KMS-11 (cell line): ENCODE measurements at regions not wholly inside any gene's neighbourhood (a gene's known extent, or its start where the extent isn't known, plus 50 kb on each side); places are given as distances from the start of the nearest gene placed in this dataset.

ENCODE experiments used
- H2AFZ ChIP-seq: fragments of 200-600 bp; sonication (generic); 2 replicates; pipeline ENCODE4 v1.6.1; 2016; ENCODE audit warnings: antibody characterized with exemption, mixed run types, low read depth
- H3K27ac ChIP-seq: fragments of 200-600 bp; sonication (generic); 2 replicates; pipeline ENCODE4 v1.6.1; 2016; ENCODE audit warnings: mild to moderate bottlenecking, mixed run types
- H3K27me3 ChIP-seq: fragments of 200-600 bp; sonication (generic); 2 replicates; pipeline ENCODE4 v1.6.1; 2017; ENCODE audit warnings: mild to moderate bottlenecking, low read depth, mixed run types, moderate library complexity; ENCODE audit not compliant: insufficient read depth
- H3K36me3 ChIP-seq: fragments of 200-600 bp; sonication (generic); 2 replicates; pipeline ENCODE4 v1.6.1; 2017; ENCODE audit warnings: mild to moderate bottlenecking, mixed run types; ENCODE audit not compliant: insufficient read depth
- H3K4me1 ChIP-seq: fragments of 200-600 bp; sonication (generic); 2 replicates; pipeline ENCODE4 v1.6.1; 2016; ENCODE audit warnings: mild to moderate bottlenecking, low read depth, mixed run types; ENCODE audit not compliant: poor library complexity, severe bottlenecking
- H3K4me2 ChIP-seq: fragments of 200-600 bp; sonication (generic); 2 replicates; pipeline ENCODE4 v1.7.0; 2016; ENCODE audit warnings: mild to moderate bottlenecking, mixed run types
- H3K4me3 ChIP-seq: fragments of 200-600 bp; sonication (generic); IDR thresholded peaks from 2 replicates; pipeline ENCODE4 v1.6.1; 2017; ENCODE audit warnings: low read depth, low read length, mixed read lengths; ENCODE audit not compliant: insufficient read depth
- H3K79me2 ChIP-seq: fragments of 200-600 bp; sonication (generic); 2 replicates; pipeline ENCODE4 v1.6.1; 2016; ENCODE audit warnings: low read depth, mixed run types; ENCODE audit not compliant: insufficient read depth
- H3K9ac ChIP-seq: fragments of 200-600 bp; sonication (generic); 2 replicates; pipeline ENCODE4 v1.6.1; 2016; ENCODE audit warnings: mild to moderate bottlenecking, mixed run types
- H4K20me1 ChIP-seq: fragments of 200-600 bp; sonication (generic); 2 replicates; pipeline ENCODE4 v1.6.1; 2016; ENCODE audit warnings: mild to moderate bottlenecking, mixed run types; ENCODE audit not compliant: insufficient read depth
- TF ChIP-seq, protein P1 (sequence below): fragments of 200-600 bp; sonication (generic); conservative IDR thresholded peaks from 2 replicates; pipeline ENCODE4 v1.6.1; 2017; ENCODE audit warnings: low read depth, mild to moderate bottlenecking, antibody characterized with exemption, low read length, moderate library complexity, mixed read lengths

DNA sequence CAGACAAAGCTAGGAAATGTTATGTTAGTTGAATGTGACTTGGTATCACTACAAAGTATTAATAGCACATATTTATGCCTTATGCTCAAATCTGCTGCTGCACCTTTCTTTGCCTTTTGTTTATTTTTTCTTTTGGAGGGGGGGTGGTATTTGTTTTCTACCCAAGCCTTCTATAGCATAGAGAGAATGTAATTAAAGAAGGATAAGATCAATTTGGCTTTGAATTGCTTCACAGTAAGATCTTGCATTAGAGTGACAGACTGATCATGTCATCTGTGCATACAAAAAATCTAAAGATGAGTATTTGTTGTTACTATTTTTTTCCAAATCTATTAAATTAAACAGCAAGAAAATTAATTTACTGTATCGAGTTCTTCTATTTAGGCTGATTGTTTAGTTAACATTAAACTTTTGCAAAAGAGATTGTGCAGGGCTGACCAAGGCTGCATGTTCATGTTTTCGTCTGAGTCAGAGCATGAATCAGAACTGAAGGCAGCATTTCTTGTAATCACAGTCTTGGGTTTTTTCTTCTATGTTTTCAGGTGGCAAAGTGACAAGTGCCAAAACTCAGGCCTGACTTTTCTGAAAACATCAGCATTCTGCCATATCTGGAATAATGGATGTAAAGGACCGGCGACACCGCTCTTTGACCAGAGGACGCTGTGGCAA lies 1007.1 kb upstream of the WWC1 start:
- Histone ChIP-seq H3K79me2 (no peaks in the 10 kb centered on the region), H3K4me1 (peaks cover 20% of the 10 kb centered on the region), H3K4me2 (no peak overlapping the region), H3K4me3 (no peak overlapping the region), H3K27ac (no peak overlapping the region), H4K20me1 (no peaks in the 10 kb centered on the region), H3K27me3 (no peaks in the 10 kb centered on the region), H3K36me3 (no peaks in the 10 kb centered on the region), H3K9ac (no peak overlapping the region), H2AFZ (no peak overlapping the region)
- TF ChIP-seq, protein P1, sequence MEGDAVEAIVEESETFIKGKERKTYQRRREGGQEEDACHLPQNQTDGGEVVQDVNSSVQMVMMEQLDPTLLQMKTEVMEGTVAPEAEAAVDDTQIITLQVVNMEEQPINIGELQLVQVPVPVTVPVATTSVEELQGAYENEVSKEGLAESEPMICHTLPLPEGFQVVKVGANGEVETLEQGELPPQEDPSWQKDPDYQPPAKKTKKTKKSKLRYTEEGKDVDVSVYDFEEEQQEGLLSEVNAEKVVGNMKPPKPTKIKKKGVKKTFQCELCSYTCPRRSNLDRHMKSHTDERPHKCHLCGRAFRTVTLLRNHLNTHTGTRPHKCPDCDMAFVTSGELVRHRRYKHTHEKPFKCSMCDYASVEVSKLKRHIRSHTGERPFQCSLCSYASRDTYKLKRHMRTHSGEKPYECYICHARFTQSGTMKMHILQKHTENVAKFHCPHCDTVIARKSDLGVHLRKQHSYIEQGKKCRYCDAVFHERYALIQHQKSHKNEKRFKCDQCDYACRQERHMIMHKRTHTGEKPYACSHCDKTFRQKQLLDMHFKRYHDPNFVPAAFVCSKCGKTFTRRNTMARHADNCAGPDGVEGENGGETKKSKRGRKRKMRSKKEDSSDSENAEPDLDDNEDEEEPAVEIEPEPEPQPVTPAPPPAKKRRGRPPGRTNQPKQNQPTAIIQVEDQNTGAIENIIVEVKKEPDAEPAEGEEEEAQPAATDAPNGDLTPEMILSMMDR: no peak

DNA sequence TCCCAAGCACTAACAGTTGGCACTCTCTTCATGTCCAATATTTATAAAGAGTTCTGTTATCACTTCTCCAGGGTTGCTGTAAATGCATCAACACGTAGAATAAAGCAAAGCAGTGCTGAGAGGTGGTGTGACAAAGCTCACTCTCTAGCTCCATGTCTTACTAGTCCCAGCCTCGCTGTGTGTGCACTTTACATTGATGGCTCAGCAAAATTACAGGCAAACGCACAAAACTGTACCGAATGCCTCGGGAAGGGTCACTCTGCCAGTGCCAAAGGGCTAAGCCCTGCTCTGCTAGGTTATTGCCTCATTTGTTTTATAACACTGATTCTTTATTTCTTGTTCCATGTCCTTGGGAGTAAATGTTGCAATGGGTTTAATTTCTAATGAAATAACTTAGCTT lies 1005.9 kb upstream of the WWC1 start:
- Histone ChIP-seq H3K9ac (no peak overlapping the region), H3K4me2 (no peak overlapping the region), H3K36me3 (no peaks in the 10 kb centered on the region), H3K79me2 (no peaks in the 10 kb centered on the region), H3K4me3 (no peak overlapping the region), H3K27me3 (no peaks in the 10 kb centered on the region), H3K4me1 (peaks cover 27% of the 10 kb centered on the region), H3K27ac (no peak overlapping the region), H2AFZ (no peak overlapping the region), H4K20me1 (no peaks in the 10 kb centered on the region)
- TF ChIP-seq, protein P1: no peak

DNA sequence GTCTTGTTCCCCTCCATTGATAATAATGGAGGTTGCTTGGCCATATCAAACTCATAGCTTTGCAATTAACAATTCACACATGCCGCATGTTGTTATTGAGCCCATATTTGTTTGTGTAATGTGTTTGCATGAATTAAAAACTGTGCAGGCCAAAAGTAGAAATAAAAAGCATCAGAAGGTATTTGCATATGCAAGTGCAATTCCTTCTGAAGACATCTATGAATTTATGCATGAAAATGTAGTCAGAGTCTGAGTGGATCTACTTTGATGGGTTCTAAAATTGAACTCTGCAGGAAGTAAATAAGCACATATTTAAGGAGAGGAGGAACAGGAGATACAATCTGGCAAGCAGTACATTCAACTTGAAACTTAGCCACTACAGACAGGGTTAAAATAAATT lies 1004.6 kb upstream of the WWC1 start:
- no peaks in the 10 kb centered on the region for H3K79me2 ChIP-seq
- H3K9ac ChIP-seq: no peak overlapping the region
- no peak overlapping the region; the same call in 1 of the 2 replicates for H3K27ac ChIP-seq
- TF ChIP-seq, protein P1: no peak
- no peaks in the 10 kb centered on the region for H3K36me3 ChIP-seq
- peak overlapping the region; percentile 51 for H3K4me2 ChIP-seq
- H2AFZ ChIP-seq: no peak overlapping the region
- H3K27me3 ChIP-seq: no peaks in the 10 kb centered on the region
- H3K4me1 ChIP-seq: peaks cover 27% of the 10 kb centered on the region
- no peak overlapping the region for H3K4me3 ChIP-seq
- no peaks in the 10 kb centered on the region for H4K20me1 ChIP-seq

DNA sequence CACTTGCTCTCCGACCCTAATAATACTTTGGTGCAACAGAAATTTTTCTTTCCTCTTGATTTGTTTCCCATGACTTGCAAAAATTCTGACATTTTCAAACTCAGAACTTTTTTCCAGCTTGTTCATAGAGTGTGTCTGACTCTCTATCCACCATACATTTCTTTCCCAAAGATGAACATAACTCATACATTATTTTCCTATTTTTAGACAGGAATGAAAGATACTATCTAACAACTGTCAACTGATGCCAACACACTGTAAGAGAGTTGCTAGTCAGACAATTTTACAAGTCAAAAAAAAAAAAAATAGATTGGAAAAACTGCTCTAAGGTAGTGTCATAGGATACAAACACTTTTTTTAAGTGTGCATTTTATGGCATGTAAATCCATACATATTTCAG lies 1001.0 kb upstream of the WWC1 start:
- H3K9ac ChIP-seq: no peak overlapping the region
- TF ChIP-seq, protein P1: no peak
- H3K4me1 ChIP-seq: peaks cover 36% of the 10 kb centered on the region
- H2AFZ ChIP-seq: no peak overlapping the region
- H3K36me3 ChIP-seq: no peaks in the 10 kb centered on the region
- no peak overlapping the region for H3K4me3 ChIP-seq
- no peaks in the 10 kb centered on the region for H3K79me2 ChIP-seq
- H3K27ac ChIP-seq: no peak overlapping the region
- no peaks in the 10 kb centered on the region for H4K20me1 ChIP-seq
- H3K4me2 ChIP-seq: no peak overlapping the region
- H3K27me3 ChIP-seq: no peaks in the 10 kb centered on the region
